LHCN-M2 (cell line): ENCODE measurements at regions not wholly inside any gene's neighbourhood (a gene's known extent, or its start where the extent isn't known, plus 50 kb on each side); places are given as distances from the start of the nearest gene placed in this dataset.
"Not testable (repeated sequence)": the region's sequence is repeated elsewhere in the genome, so short reads cannot be mapped to it uniquely, and the experiment has no call there.

Source experiments
- DNase-seq: peaks from one replicate; pipeline ENCODE4 v3.0.0-alpha.2; 2012; ENCODE audit warnings: low read depth

DNA sequence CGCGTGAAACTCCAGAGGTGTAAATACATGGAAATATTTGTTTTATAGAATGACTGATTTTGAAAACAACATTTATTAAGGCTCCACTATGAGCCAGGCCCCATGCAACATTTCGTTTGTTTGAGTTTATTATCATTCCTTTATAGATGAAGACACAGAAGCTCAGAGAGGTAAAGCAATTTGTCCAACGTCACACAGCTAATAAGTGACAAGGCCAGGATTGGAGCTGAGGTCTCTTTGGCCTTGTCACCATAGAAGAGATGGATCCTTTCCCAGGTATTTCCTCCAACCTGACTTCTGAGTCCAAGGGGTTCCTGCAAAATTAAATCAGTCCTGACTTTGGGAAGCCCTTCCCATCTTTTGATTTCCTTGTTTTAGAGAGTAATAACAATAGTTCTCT, 98.0 kb downstream of the SYF2 start:
- DNase-seq, result no peak

DNA sequence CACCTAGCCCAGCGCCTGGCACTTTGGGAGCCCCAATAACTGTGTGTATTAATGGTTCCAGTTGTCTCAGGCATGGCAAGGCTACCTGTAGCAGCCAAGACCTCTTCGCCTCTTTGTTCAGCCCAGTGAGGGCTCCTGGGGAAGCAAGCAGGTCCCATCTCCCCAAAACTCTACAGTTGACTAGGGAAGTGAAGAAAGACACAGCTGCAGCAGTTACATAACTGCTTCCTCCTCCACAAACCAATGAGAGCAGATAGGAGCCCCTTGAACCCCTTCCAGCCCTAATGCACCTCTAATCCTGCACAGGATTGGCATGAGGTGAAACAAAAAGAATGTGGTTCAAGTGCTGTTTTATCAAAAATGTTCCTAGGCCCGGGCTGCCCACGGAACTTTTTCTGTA, 100.5 kb downstream of the SYF2 start:
- no peak for DNase-seq

DNA sequence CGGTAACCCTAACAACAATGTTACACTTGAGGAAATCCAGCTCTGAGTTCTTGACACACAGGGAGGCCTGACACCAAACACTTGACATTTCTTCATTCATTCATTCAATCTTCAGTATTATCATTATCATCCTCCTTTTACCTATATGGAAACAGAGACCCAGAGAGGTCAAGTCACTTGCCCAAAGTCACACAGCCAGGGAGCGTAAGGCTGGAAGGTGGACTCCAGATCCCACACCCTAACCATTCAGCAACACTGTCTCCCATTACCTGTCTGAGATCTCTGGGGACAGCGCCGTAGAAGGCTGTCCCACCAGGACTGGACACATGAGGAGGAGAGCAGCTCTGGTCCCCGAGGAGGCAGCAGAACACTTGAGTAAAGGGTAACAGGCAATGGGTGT, 101.4 kb downstream of the SYF2 start:
- no peak for DNase-seq

DNA sequence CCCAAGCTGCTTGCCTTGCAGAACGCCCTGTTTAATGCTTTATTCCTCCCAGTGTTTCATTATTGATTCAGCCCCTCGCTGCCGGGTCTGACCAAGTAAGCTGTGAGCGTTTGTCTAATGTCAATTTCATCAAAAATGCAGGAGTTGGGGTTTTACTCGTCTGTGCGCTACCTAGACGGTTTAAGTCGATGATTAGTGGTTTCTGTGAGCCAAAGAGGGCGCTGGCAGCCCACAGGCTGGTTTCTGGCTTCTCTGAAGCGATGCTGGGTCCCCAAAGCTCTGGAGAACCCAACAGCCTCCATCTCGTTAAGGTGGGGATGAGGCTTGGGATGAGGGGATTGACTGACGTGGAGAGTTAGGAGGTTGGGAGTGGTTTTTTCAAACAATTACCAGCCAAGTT, 102.9 kb downstream of the SYF2 start:
- DNase-seq, result no peak

DNA sequence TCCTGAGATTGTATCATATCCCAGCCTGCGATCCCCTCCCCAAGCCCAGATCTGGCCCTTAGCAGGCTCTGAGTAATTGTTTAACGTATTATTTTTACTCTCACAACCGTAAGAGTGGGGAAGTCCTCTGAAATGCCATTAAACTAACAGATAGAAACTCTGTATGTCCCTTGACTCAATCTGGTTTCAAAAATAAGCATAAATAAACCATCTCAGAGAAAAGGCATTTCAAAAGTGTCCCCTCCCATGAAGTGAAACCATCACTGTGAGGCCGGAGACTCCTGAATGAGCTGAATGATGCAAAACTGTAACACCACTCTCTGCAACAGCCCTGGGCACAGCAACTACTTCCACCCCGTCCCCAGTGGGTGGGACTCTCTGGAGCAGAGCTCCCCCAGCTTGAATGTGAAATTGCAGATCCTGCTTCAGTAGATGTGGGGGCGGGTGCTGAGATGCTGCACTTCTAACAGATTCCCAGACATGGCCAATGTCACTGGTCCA, 104.1 kb downstream of the SYF2 start:
- no peak for DNase-seq

DNA sequence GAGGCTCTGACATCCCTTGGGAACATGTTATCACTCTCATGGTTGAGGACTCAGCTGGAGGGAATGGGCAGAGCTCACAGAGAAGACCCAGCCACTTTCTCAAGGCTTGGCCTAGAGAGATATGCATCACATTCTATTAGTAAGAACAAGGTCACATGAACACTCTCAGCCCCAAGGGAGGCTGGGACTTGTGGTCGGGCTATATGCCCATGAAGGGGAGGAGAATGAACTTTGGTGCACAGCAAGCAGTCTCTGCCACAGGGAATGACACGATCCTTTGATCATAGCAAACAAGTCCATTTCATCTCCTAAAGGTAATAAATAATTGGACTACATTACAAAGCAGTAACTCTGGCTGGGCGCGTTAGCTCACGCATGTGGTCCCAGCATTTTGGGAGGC, 105.7 kb downstream of the SYF2 start:
- DNase-seq, result peak; percentile 26

DNA sequence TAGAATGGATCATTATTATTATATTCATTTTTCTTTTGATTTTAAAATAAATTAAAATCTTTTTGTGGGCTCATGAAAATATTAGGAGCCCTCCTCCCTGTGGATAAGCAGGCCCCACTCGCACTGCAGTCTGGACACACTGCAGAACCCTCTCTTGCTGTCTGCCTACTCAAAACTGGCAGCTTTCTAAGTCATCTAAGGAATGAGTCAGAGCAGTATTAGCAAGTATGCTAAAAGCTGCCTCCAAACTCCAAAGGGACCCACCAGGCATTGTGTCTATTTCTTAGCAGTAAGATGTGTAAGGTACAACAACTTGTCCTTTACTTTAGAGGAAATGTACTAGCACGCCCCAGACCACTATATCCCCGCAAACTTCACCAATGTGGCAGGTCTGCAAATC, 108.8 kb downstream of the SYF2 start:
- no peak for DNase-seq

DNA sequence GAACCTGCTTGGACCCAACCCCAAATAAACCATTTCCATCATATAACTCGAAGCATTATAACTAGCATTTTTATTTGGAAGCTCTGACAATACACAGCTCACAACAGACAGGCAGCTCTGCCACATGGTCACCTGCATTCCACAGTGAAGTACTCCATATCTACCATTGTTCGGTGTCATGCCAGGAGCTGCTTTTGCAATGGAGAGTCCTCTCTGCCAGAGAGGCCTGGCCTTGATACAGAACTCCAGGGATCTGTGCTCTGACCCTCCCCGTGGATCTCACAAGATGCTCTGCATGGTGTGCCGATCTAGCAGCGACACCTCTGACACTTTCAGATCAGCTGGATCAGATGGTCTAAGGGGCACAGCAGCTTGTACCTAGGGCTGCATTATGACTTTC, 109.6 kb downstream of the SYF2 start:
- no peak for DNase-seq

DNA sequence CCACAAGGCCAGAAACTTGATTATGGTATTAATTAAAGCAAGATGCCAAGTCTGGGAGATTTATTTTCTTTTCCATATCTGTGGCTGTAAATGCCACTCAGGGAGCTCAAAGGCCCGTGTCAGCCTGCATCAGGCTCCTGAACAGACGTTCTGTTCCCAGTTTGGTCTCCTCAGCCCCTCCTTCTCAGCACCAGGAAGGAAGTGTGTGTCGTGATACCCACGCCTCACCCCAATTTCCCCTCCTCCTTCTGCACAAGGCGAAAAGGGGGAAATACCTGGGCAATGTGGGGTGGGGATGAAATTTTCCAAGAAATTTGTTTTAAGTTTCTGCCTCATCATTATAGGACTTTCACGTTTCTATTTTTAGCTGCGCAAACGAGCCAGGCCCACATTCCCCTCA, 112.0 kb downstream of the SYF2 start:
- no peak for DNase-seq

DNA sequence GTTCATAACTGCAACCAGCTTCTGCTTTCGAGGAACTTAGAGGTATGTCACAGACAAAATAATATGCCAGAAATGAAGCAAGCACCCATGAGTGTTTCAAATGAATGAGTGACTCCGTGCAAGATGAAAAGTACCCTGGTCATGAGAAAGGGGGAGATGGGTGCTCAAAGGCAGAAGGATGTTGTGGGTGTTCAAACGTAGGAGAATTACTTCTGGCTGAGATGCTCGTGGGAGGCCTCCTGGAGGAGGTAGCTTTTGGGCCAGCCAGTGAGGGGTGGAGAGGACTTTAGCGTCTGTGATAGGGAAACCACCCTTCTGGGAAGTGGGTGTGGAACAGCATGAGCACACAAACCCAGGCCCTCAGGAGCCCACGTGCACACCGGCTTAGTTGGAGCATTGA, 113.8 kb downstream of the SYF2 start:
- DNase-seq, result no peak

DNA sequence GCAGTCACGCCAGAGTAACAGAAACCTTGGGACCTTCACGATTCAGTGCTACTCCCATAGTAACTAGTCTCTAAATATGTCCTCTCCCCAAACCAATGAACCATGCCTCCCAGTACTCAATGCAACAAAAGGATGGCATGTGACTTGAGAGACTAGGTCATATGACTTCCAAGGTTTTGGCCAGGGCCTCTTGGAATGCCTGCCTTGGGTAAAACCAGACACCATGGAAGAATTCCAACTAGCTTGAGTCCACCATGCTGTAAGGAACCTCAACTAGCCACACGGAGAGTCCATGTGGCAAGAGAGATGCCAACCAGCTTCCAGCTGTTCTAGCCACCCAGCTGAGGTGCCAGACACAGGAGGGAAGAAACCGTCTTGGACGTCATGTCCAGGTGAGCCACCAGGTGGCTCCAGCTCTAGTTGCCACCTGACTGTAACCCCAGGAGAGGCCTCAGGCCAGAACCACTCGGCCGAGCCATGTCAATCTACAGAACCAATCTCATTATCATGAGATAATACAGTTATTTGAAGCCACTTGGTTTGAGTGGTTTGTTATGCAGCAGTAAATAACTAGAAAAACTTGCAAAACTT, 115.0 kb downstream of the SYF2 start:
- DNase-seq, result no peak

DNA sequence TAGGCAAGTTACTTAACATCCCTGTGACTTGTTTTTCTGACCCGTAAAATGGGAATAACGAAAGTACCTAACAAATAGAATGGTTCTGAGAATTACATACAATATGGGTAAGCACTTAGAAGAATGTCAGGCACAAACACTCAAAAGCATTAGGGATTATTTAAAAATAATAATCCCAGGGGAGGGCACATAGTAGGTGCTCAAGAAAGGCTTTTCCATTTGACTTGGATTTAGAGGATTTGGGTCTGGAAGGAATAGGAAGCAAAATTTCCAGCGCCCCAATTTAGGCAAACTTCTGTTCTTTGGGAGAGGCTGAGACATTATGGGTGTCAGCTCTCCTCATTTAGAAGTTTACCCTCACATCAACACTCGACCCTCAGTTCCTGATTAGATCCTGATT, 115.5 kb downstream of the SYF2 start:
- no peak for DNase-seq

DNA sequence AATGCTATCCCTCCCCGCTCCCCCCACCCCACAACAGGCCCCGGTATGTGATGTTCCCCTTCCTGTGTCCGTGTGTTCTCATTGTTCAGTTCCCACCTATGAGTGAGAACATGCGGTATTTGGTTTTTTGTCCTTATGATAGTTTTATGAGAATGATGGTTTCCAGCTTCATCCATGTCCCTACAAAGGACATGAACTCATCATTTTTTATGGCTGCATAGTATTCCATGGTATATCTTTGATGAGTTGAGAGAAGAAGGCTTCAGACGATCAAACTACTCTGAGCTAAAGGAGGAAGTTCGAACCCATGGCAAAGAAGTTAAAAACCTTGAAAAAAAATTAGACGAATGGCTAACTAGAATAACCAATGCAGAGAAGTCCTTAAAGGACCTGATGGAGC, 116.2 kb downstream of the SYF2 start:
- DNase-seq, result not testable (repeated sequence)

DNA sequence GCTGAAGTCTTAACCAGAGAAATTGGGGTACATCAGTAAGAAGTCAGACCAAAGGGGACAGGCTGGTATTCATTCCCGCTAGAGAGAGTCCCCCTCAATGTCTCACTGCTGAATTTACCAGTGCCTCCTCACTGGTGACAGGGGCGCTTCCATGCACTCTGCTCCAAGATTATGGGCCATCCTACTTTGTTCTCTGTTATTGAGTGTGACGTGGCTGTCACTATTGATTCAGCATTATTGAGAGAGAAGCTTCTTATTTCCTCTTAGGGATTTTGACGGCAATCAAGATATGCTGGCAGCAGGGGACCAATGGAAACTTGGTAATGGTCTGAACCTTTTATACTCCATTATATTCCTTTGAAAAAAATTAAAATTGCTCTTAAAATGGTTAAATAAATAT, 118.6 kb downstream of the SYF2 start:
- no peak for DNase-seq

DNA sequence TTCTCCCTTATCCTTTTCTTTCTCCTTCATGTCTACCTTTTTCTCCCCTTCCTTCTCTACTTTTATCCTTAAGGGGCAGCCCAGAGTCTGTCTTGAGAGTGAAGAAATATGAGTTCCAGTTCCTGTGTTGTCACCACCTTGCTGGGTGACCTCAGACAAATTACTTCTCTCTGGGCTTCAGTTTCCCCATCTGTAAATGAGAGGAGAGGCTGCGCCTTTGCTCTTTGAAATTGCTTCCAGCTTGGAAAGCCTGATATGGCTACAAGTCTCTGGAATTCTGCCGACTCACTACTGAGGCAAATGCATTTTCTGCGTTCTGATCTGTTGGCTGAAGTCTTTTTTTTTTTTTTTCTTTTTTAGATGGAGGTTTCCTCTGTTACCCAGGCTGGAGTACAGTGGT, 119.2 kb downstream of the SYF2 start:
- DNase-seq, result no peak

DNA sequence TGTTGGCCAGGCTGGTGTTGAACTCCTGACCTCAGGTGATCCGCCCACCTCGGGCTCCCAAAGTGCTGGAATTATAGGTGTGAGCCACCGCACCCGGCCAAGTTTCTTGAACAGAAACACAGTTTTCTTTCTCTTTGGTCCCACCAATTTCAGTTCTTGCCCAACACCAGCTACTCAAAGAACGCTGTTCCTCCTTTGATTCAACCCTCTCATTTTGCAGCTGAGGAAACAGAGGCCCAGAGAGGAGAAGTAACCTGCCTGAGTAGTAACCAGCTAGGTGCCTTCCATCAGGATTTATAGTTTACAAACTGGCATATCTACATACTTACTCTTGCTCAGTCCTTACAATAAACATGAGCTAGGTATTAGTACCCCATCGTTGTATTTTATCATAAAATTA, 119.9 kb downstream of the SYF2 start:
- DNase-seq, result no peak

DNA sequence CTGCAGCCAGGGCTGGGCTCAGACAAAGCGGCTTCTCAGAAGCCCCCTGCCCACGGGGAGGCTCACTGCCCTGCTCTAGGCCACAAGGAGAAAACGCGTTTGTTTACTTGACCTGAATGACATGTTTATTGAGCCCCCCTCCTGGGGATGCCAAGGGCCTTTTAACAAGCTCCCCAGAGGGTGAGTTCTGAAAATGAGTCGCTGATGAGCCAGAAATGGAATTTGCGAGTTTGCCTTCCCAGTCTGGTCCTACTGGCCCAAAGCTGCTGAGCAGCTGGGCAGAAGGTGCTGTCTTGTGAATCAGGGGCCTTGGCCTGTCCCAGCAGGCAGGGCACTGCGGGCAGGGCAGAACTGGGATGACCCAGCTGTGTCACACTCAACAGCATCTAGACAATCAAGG, 120.6 kb downstream of the SYF2 start:
- no peak for DNase-seq

DNA sequence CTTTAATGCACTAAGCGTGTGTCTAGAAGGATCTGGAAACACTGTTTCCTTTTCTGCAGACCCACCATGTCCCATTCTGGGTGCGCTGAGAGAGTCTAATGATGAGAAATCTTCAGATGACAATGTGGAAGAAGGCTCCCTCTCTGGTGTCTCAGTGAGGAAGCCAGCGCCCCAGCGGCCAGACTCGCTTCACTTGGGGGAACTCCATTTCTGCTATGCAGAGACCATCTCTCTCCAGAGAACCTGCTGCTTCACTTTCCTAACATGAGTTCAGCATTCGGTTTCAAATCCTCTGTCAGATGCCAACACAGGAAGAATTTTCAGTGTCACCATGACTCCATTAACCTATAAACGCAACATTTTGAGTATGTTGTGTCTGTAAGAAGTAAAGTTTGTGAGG, 121.8 kb downstream of the SYF2 start:
- DNase-seq, result no peak

DNA sequence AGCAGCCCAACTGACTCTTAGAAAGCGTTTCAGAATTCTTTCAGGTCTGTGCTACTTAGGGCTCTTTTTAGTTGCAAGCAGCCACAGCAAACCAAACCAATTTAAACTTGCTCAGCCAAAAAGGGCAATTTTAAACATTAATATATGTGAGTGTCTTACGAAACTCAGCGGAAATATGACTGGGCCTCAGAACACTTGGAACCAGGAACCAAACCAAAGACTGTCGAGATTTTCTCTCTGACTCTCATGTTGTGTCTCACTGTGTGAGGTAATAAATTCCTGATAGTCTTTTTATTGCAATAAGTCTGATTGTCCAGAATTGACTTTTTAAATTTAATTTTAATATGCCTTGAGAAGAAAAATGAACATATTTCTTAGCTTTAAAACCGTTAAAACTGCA, 122.3 kb downstream of the SYF2 start:
- DNase-seq, result no peak

DNA sequence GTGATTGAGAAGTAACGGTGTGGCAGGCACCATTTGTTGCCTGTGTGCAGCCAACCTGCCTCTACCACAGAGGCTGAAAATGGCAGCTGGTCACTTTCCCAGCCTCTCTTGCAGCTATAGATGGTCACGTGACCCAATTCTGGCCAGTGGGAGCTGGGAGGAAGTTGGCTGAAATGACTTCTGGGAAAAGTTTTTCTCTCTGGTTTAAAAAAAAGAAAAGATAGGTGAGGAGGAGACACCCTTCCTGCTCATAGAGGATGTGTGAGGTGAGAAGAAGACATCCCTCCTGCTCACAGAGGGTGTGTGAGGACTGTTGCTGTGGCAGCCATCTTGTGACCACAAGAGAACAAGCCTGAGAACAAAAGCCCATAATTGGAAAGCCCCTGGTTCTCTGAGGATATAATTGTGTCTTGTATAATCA, 122.8 kb downstream of the SYF2 start:
- no peak for DNase-seq

DNA sequence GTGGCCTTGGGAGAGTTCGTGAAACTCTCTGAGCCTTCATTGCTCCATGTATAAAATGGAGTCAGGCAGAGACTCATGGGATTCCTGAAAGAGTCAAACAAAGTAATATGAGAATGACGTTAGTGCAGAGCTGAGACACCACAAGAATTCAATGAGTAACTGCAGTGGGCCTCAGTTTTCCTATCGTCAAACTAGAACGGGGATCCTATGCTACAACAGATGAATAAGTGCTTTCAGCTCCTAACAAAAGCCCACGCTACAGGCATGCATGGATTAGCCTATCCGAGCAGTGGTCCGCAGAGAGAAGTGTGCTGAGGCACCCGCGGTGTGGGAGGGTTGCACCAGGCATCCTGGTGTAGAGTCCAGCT, 124.7 kb downstream of the SYF2 start:
- peak; percentile 39 for DNase-seq

DNA sequence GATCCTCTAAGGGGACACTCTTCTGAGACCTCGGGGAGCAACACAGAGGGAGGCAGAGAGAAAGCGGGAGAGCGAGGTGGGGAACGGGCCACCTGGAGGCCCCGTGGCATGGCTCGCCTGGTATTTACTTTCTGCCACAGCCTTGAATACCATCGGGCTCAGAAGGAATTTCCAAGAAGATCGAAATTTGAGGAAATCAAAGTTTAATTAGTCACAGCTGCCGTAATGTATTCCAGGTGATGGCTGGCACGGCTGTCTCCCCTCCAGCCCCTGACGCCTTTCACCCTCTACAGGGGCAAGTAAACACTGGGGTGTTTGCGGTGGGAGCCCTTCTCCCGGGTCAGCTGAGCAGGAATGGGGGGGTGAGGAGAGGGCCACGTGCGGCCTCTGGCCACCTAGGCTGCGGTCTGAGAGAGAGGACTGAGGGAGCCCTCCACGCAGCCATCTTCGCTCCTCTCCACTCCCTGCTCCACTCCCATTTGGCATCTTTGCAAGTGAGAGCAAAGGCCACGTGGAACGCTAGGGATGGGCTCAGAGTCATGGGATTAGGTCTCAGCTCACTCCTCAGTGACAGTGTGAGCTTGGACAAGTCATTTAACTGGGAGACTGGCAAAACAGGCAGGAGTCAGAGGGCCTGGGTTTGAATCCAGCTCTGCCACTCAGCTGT, 125.2 kb downstream of the SYF2 start:
- no peak for DNase-seq

DNA sequence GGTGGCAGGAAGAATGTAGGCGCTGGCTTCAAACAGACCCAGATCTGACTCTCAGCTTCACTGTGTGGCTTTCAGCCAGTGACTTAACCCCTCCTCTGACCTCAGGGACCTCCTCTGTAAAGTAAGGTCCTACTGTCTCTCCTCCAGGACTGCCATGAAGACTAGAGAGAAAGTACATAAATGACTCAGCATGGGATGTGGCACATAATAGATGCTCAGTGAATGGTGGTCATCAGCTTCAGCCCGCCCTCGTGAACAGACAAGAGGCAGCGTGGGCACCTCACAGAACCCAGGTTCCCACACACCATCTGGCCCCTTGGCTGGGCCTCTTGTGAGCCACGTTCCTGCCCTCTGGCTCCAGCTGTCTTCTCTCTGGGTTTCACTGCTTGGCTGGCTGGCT, 126.0 kb downstream of the SYF2 start:
- peak; percentile 39 for DNase-seq

DNA sequence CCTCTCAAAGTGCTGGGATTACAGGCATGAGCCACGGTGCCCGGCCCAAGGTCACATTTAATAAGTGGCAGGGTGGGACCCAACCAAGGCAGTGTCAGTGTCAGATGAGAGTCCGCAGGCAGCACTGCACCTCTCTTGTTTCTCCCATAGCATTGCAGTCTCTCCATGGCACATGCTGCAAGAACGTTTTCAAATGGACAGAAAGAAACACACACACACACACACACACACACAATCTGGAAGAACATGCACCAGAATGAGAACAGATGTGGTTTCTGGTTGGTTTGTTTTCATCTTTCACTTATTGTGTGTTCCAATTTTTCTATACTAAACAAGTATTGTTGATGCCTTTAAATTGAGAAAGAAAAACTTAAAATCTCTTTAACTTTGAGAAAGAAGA, 126.5 kb downstream of the SYF2 start:
- no peak for DNase-seq
